HG03575 (cell line): ENCODE measurements at regions not wholly inside any gene's neighbourhood (a gene's known extent, or its start where the extent isn't known, plus 50 kb on each side); places are given as distances from the start of the nearest gene placed in this dataset.
"Not testable (repeated sequence)": the region's sequence is repeated elsewhere in the genome, so short reads cannot be mapped to it uniquely, and the experiment has no call there.

Experiments
- ATAC-seq: cut with Tn5 transposase; IDR thresholded peaks from one replicate; pipeline ENCODE4 v1.9.1; 2021; ENCODE audit not compliant: unreplicated experiment, insufficient number of reproducible peaks, low FRiP score; ENCODE audit errors: extremely low read depth

DNA sequence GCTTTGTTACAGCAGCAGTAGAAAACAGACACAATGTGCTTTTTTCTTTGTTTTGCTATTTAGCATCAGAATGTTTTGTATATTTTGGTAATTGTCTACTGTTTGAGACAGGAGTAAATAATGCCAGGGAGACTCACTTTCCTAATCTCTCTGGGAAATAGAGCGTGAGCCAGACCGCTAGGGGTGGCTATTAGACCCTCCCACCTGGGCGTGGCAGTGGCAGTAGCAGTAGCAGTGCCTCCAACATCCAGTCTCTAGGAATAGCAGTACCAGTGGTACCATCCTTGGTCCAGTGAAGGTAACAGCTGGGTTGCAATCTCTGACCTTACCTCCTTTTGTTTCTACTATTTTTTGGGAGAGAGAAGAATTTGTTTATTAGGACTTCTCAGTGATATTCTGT is 165.7 kb upstream of the MAGI2 start:
- ATAC-seq = no peak

- no peak for ATAC-seq
Observed at GRCh38 chr7:79615871-79616640, 162.6 kb upstream of the MAGI2 start.

- ATAC-seq = no peak
Observed at GRCh38 chr7:79615466-79615865, 162.0 kb upstream of the MAGI2 start.

GRCh38 chr7:79612903-79613302 is 159.4 kb upstream of the MAGI2 start:
- no peak for ATAC-seq

DNA sequence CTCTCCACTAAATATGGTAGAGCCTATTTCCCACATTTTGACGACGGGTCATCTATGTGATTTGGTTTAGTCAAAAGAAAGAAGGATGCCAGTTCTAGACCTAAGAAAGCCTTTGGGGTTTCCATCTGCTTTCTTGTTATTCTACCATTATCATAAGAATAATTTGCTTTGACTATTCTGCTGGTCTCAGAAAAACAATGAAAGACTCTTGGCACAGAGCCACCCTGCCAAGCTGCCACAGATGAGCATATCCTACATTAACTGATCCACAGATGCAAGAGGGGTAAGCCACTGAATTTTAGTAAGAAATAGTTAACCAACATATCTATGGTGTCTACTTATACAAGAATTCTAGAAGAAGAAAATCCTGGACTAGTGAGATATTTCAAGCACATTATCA is 158.6 kb upstream of the MAGI2 start:
- no peak for ATAC-seq

GRCh38 chr7:79610748-79611304 is 157.4 kb upstream of the MAGI2 start:
- ATAC-seq = no peak

DNA sequence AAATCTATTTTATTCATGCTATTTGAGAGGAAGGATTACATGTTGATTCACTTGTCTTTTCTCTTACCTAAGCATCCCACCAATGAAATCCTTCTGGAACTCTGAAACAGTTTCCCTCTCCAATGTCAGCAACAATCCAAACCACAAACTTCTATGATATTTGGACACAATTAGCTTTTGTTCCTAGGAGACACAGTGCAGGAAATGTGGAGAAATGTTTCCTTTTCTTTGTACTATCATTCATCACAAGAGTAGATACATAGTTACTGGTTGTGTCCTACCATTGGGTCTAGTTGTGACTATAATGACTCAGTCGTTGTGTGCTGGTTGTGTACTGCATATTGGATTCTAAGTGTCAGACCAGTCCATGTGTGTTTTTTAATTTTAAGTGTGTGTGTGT is 156.8 kb upstream of the MAGI2 start:
- no peak for ATAC-seq

DNA sequence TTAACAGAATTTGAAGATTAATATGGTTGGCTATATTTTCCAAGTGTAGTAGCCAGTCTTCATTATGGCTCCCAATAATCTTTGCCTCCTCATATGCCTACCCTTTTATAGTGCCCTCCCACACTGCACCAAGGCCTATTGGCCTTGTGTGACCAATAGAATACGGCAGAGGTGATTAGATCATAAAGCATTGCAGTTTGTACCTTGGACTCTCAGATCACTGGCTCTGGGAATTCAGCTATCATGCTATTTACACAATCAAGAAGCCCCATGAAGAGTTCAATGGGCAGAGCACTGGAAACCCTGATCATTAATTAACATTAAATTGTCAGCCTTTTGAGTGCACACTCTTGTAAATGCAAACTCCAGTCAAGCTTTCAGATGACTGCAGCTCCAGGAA is 154.5 kb upstream of the MAGI2 start:
- ATAC-seq = no peak

DNA sequence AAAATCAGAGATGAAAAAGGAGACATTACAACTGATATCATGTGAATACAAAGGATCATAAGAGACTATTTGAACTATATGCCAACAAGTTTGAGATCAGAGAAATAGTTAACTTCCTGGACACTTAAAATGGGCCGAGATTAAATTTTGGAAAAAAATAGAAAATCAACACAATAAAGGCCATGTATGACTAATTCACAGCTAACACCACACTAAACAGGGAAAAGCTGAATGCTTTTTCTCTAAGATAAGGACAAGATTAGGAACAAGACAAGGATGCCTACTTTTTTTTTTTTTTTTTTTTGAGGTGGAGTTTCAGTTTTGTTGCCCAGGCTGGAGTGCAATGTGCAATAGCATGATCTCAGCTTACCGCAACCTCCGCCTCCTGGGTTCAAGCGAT is 151.4 kb upstream of the MAGI2 start:
- ATAC-seq = no peak

DNA sequence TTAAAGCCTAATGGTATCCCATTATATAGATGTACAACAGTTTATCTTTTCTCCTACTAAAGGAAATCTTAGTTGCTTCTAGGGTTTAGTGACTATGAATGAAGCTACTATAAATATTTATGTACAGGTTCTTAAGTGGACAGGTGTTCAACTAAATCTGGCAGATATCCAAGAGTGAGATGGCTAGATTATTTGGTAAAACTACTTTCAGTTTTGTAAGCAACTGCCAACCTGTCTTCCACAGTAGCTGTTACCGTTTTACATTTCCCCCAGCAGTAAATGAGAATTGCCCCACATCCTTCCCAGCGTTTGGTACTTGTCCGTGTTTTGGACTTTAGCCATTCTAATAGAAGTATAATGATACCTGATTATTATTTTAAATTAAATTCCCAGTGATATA is 144.9 kb upstream of the MAGI2 start:
- ATAC-seq = no peak

GRCh38 chr7:79594671-79595070 is 141.2 kb upstream of the MAGI2 start:
- not testable (repeated sequence) for ATAC-seq

GRCh38 chr7:79593866-79594301 is 140.4 kb upstream of the MAGI2 start:
- no peak for ATAC-seq

DNA sequence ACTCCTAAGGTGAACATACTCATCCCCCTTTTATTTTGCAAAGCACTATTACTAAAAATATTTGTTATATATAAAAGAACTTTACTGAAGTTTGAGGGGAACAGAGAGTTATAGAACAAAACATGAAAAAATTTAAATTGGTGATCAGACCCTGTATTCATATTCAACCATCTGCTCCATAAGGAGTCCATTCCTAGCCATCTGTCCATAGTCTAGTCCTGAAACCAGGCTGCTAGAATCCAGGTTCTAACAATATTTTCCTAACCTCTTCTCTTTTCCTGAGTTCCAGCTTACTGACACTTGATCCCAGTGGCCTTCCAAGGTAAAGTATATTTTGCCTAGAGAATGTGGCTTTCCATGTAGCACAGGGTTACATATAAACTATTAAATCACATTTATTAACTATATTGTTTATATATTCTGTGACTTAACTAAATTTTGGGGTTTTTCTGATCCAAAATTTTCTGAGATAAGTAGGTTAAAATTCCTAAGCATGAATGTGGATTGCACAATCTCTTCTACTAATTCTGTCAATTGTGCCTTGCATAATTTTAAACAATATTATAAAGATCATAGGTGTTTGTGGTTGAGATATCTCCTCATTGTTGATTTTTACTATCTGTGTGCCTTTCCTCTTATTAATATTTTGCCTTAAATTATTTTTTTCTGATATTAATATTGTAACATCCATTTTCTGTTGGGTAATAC is 137.6 kb upstream of the MAGI2 start:
- no peak for ATAC-seq

DNA sequence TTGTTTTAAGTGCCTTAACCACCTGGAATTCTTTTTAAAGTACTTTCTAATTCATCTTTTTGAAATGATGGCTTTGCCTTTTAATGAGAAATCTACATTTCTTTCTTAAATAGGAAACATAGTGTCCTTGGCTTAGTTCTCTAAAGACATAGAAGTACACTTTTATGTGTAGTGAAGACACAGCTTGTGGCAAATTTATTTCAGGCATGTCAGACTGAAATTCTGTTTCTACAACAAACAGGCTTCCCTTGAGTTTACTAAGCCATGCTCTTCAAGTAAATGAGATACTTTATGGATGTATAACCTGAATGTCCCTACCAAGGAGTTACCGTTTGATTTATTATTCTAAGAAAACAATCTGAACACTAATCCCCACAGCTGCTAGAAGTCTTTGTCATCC is 136.9 kb upstream of the MAGI2 start:
- ATAC-seq = no peak

- ATAC-seq = no peak
Observed at GRCh38 chr7:79570903-79571302, 117.4 kb upstream of the MAGI2 start.

DNA sequence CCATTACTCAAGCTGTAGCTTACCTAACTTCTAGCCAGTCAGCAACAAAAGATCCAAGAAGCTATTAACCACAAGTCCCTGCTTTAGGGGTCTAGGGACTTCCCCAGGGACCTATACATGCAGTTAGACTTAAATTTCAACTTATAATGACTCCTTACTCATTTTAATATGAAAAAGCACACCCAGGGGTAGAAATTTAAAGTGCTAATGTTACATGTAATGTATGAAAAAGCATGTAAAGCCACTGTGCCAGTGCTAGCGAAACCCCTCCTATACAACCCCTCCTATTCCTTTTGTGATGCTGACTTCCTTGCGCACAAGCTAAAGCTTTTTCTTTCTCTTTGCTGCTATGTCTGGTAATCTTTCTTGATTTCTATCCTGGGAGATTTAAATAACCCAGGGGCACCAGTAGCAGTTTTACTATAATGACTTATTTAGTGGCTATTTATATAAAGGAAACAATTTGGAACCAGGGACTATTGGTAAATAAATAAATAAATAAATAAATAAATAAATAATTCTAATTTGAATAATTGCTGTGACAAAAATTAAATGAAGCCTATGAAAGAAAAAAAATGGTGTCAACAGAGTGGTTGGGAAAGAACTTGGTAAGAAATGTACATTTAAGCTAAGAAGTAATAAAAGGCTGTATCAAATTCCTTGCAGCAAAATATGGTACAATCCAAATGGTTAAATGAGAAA is 110.5 kb upstream of the MAGI2 start:
- ATAC-seq = no peak

- ATAC-seq = no peak
Observed at GRCh38 chr7:79555571-79555970, 102.1 kb upstream of the MAGI2 start.

DNA sequence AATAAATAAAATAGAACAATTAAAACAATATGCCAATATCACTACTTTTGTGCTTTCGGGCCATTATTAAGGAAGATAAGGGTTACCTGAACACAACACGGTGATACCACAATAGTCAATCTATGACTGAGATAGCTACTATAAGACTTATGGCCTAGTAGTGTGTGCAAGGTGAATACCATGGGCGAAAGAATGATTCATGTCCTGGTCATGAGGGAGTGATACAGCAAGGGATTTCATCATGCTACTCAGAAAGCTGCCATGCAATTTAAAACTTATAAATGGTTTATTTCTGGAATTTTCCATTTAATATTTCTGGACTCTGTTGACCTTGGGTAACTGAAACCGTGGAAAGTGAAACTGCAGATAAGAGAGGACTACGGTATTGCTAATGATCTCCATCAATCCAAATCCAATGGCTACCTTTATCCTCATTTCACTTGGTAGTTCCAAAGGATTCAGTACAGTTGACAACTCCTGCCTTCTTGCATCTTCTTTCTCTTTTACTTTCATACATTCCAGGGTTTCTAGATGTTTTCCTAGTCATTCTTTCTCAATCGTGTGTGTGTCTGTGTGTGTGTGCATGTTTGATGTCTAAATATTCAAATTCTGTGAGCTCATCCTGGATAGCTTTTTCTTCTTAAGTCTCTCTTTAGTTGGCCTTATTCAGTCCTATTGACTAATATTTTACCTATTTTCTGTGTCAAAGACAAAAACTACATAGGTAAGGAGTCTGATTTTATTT is 100.5 kb upstream of the MAGI2 start:
- ATAC-seq = no peak

DNA sequence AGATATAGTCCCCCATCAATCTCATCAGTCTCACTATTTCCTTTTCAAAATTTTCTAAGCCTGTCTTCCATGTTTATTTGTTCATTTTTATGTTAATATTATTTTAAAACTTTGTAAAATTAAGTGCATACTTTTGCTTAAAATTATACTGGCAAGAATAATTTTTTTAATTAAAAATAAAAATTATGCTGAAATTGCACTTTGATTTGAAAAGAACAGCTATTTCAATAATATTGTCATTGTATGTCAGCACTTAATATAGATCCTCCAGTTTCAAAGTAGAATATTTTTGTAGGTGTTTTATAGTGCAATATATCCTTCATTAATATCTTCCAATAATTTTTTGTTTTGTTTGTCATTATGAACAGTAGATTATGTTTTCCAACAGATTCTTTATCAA is 99.0 kb upstream of the MAGI2 start:
- no peak for ATAC-seq
